Suprapubic skin (tissue), 4 donors: ENCODE measurements at regions not wholly inside any gene's neighbourhood (a gene's known extent, or its start where the extent isn't known, plus 50 kb on each side); places are given as distances from the start of the nearest gene placed in this dataset.

Experiments
- EP300 ChIP-seq: sonication (generic); formaldehyde crosslinking; IDR thresholded peaks from one replicate; pipeline ENCODE4 v1.6.1; 2017; ENCODE audit warnings: antibody characterized with exemption
- POLR2A ChIP-seq, 2 donors: fragments of 450-650 bp; IDR thresholded peaks; one replicate each; pipeline ENCODE4 v1.6.1; 2017; ENCODE audit warnings: antibody characterized with exemption in 2 of 2, mild to moderate bottlenecking in 2 of 2, moderate library complexity in 2 of 2
- POLR2AphosphoS5 ChIP-seq, 3 donors: sonication (generic); formaldehyde crosslinking; IDR thresholded peaks; one replicate each; pipeline ENCODE4 v1.6.1; 2017; ENCODE audit warnings: antibody characterized with exemption in 3 of 3
- TF ChIP-seq, protein P1 (sequence below), 2 donors: fragments of 200-600 bp in 1 of 2; fragments of 450-650 bp in 1 of 2; sonication (generic) in 1 of 2; IDR thresholded peaks; one replicate each; pipeline ENCODE4 v1.5.1; 2016 to 2019; ENCODE audit warnings: antibody characterized with exemption in 2 of 2, mild to moderate bottlenecking in 1 of 2, moderate library complexity in 1 of 2

DNA sequence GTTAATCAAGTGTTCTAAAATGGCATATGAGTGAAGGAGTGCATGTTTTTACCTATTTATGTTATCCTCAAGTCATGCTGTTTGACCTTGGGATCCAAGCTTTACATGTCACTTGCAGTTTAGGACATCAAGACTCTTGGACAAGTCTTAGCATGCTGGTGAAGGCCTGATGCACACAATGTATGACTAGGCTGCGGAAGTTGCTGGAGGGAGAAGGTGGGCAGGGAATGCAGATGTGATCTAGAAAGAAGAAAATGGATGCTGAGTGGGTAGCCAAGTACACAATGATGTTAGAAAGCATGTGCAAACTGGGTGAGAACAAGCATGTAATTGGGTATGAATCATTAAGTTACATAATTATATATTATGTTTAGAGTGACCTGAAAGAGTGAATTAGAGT, 301.8 kb downstream of the BRINP2 start:
- TF ChIP-seq, protein P1, sequence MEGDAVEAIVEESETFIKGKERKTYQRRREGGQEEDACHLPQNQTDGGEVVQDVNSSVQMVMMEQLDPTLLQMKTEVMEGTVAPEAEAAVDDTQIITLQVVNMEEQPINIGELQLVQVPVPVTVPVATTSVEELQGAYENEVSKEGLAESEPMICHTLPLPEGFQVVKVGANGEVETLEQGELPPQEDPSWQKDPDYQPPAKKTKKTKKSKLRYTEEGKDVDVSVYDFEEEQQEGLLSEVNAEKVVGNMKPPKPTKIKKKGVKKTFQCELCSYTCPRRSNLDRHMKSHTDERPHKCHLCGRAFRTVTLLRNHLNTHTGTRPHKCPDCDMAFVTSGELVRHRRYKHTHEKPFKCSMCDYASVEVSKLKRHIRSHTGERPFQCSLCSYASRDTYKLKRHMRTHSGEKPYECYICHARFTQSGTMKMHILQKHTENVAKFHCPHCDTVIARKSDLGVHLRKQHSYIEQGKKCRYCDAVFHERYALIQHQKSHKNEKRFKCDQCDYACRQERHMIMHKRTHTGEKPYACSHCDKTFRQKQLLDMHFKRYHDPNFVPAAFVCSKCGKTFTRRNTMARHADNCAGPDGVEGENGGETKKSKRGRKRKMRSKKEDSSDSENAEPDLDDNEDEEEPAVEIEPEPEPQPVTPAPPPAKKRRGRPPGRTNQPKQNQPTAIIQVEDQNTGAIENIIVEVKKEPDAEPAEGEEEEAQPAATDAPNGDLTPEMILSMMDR (IDR thresholded peaks at IDR 0.05) = no peak
- TF ChIP-seq POLR2A (IDR thresholded peaks at IDR 0.05) (no peak), POLR2AphosphoS5 (IDR thresholded peaks at IDR 0.05) (no peak), EP300 (no peak)
